Tibial nerve (tissue), 4 donors: ENCODE measurements at regions not wholly inside any gene's neighbourhood (a gene's known extent, or its start where the extent isn't known, plus 50 kb on each side); places are given as distances from the start of the nearest gene placed in this dataset.

Experiments used
- DNase-seq, 2 donors: peaks; one replicate each; pipeline ENCODE4 v3.0.0-alpha.2; 2019; ENCODE audit warnings: low spot score in 2 of 2
- H3K27ac ChIP-seq, 4 donors: fragments of 200-600 bp; sonication (generic) in 3 of 4; one replicate each; pipeline ENCODE4 v1.5.1; 2017 to 2019; ENCODE audit warnings: mild to moderate bottlenecking in 1 of 4
- H3K27me3 ChIP-seq, 2 donors: fragments of 200-600 bp; sonication (generic) in 1 of 2; one replicate each; pipeline versions ENCODE4 v1.5.1 to v1.6.0; 2017 to 2019
- H3K36me3 ChIP-seq, 3 donors: fragments of 200-600 bp; sonication (generic); one replicate each; pipeline ENCODE4 v1.5.1; 2018 to 2019
- H3K4me1 ChIP-seq, 4 donors: fragments of 200-600 bp; sonication (generic) in 3 of 4; one replicate each; pipeline ENCODE4 v1.5.1; 2017 to 2019
- H3K4me3 ChIP-seq, 4 donors: fragments of 200-600 bp; sonication (generic) in 3 of 4; one replicate each; pipeline ENCODE4 v1.5.1; 2017 to 2019; ENCODE audit warnings: mild to moderate bottlenecking in 1 of 4, moderate library complexity in 1 of 4
- H3K9me3 ChIP-seq, 4 donors: fragments of 200-600 bp; sonication (generic) in 3 of 4; one replicate each; pipeline ENCODE4 v1.5.1; 2017 to 2019
- CTCF ChIP-seq, 5 experiments: fragments of 200-600 bp in 3 of 5; fragments of 450-650 bp in 2 of 5; sonication (generic) in 3 of 5; IDR thresholded peaks; one replicate each; pipeline ENCODE4 v1.5.1; 2016 to 2019; ENCODE audit warnings: antibody characterized with exemption in 5 of 5, mild to moderate bottlenecking in 3 of 5, moderate library complexity in 2 of 5
- EP300 ChIP-seq, 2 donors: sonication (generic); formaldehyde crosslinking; IDR thresholded peaks; one replicate each; pipeline ENCODE4 v1.6.1; 2017; ENCODE audit warnings: antibody characterized with exemption in 2 of 2, mild to moderate bottlenecking in 1 of 2
- POLR2A ChIP-seq, 2 donors: fragments of 450-650 bp; IDR thresholded peaks; one replicate each; pipeline ENCODE4 v1.6.1; 2017; ENCODE audit warnings: antibody characterized with exemption in 2 of 2, mild to moderate bottlenecking in 2 of 2, moderate library complexity in 2 of 2
- WGBS, 2 donors: methylation state at CpG; one replicate each; pipeline ENCODE4 v1.1.5; 2018; 5-methylcytosine and 5-hydroxymethylcytosine counted together

GRCh38 chr3:194857469-194858113, 171.9 kb downstream of the FAM43A start:
- Histone ChIP-seq H3K27me3 (no peaks in the 10 kb centered on the region), H3K9me3 (no peaks in the 10 kb centered on the region), H3K36me3 (no peaks in the 10 kb centered on the region), H3K4me3 (no peak overlapping the region), H3K27ac (no peak overlapping the region), H3K4me1 (peaks cover 0 to 8% (median 0%) of the 10 kb centered on the region in 4 donors)
- 85 to 87% methylated on average over 9 of the region's 9 CpGs for WGBS, 2 donors
- TF ChIP-seq CTCF (IDR thresholded peaks at IDR 0.05) (no peak), EP300 (IDR thresholded peaks at IDR 0.05) (no peak), POLR2A (IDR thresholded peaks at IDR 0.05) (no peak)
- DNase-seq, result no peak

DNA sequence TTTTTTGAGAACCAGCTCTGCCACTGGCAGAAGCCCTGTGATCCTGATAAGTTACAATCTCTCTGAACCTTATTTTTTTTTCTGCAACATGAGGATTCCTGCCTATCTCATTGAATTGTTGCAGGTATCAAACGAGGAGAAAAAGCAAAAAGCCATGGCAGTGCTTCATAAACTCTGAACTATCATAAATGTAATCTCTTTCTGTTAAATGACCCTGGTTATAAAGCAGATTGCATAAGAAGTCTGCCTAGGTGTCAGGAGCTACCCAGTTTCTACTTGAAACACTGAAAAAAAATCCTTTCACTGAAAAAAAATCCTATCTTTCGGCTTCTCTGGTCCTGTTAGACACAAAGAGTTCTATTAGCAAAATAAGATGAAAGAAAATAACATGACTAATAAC, 172.7 kb downstream of the FAM43A start:
- Histone ChIP-seq H3K27ac (no peak overlapping the region), H3K27me3 (no peaks in the 10 kb centered on the region), H3K4me1 (peaks cover 0 to 8% (median 0%) of the 10 kb centered on the region in 4 donors), H3K4me3 (no peak overlapping the region), H3K36me3 (no peaks in the 10 kb centered on the region), H3K9me3 (no peaks in the 10 kb centered on the region)
- TF ChIP-seq POLR2A (IDR thresholded peaks at IDR 0.05), result no peak
- no peak for TF ChIP-seq EP300 (IDR thresholded peaks at IDR 0.05)
- TF ChIP-seq CTCF (IDR thresholded peaks at IDR 0.05), result no peak
- DNase-seq, result no peak
- WGBS, 2 donors, result 85 to 86% methylated on average over 2 of the region's 2 CpGs

GRCh38 chr3:194860725-194861124, 175.0 kb downstream of the FAM43A start:
- Histone ChIP-seq H3K4me1 (no peaks in the 10 kb centered on the region), H3K27me3 (no peaks in the 10 kb centered on the region), H3K27ac (no peak overlapping the region), H3K4me3 (no peak overlapping the region), H3K9me3 (no peaks in the 10 kb centered on the region), H3K36me3 (no peaks in the 10 kb centered on the region)
- TF ChIP-seq CTCF (IDR thresholded peaks at IDR 0.05) (no peak), POLR2A (IDR thresholded peaks at IDR 0.05) (no peak), EP300 (IDR thresholded peaks at IDR 0.05) (no peak)
- WGBS, 2 donors, result 80% methylated on average over 9 of the region's 9 CpGs
- DNase-seq, result no peak

- H3K4me3 ChIP-seq, result no peak overlapping the region
- H3K4me1 ChIP-seq, result no peaks in the 10 kb centered on the region
- H3K27ac ChIP-seq, result no peak overlapping the region
- 79 to 92% methylated on average over 4 of the region's 4 CpGs for WGBS, 2 donors
- DNase-seq, result no peak
- no peaks in the 10 kb centered on the region for H3K36me3 ChIP-seq
- TF ChIP-seq POLR2A (IDR thresholded peaks at IDR 0.05) (no peak), CTCF (IDR thresholded peaks at IDR 0.05) (no peak), EP300 (IDR thresholded peaks at IDR 0.05) (no peak)
- H3K27me3 ChIP-seq, result no peaks in the 10 kb centered on the region
- no peaks in the 10 kb centered on the region for H3K9me3 ChIP-seq
Observed at GRCh38 chr3:194861375-194861774, 175.7 kb downstream of the FAM43A start.

DNA sequence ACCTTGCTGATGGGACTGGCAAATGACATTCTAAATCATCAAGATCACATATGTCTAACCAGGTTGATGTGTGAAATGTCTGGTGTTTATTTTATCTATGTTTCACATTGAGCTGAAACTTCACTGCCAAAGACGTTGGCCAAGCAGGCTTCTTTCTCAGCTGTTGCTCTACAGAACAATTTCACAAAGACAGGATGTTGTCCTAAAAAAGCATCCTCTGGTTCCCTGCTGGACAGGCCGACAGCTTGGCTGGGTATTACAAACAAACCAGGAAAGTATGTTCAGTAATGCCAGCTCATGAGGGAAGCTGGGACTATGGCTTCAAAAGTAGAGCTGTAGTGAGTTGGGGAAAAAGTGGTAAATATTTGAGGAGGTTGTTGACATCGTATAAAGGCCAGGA, 179.4 kb downstream of the FAM43A start:
- H3K4me3 ChIP-seq, result no peak overlapping the region
- H3K4me1 ChIP-seq, result peaks cover 0 to 10% (median 0%) of the 10 kb centered on the region in 4 donors
- H3K9me3 ChIP-seq, result peaks cover 0 to 3% (median 0%) of the 10 kb centered on the region in 4 donors
- H3K27ac ChIP-seq, result no peak overlapping the region
- no peaks in the 10 kb centered on the region for H3K36me3 ChIP-seq
- TF ChIP-seq CTCF (IDR thresholded peaks at IDR 0.05) (no peak), POLR2A (IDR thresholded peaks at IDR 0.05) (no peak), EP300 (IDR thresholded peaks at IDR 0.05) (no peak)
- no peak for DNase-seq
- 60 to 62% methylated on average over 3 of the region's 3 CpGs for WGBS, 2 donors
- H3K27me3 ChIP-seq, result no peaks in the 10 kb centered on the region
